Activated naive CD4-positive, alpha-beta T cell treated with anti-CD3 and anti-CD28 coated beads, Interleukin-2, amount 10 ng/mL, durations not matched to agents 7 days and 5 days (primary cell): ENCODE measurements at regions not wholly inside any gene's neighbourhood (a gene's known extent, or its start where the extent isn't known, plus 50 kb on each side); places are given as distances from the start of the nearest gene placed in this dataset.

Experiments
- CTCF ChIA-PET: fragments of 350-600 bp; sonication (Branson Sonifier 250); formaldehyde crosslinking; loops from one replicate; lab custom pipeline; 2021; ENCODE audit warnings: antibody characterized with exemption; lab: Charles Lee
- DNase-seq: peaks from one replicate; pipeline ENCODE4 v3.0.0-alpha.2; 2020
- H3K27ac Mint-ChIP-seq: one replicate; pipeline ENCODE4 v1.8.0; 2021; ENCODE audit warnings: mild to moderate bottlenecking, moderate library complexity, mixed read lengths
- H3K27me3 Mint-ChIP-seq: one replicate; pipeline ENCODE4 v1.8.0; 2021; ENCODE audit warnings: mild to moderate bottlenecking, mixed read lengths
- H3K36me3 Mint-ChIP-seq: one replicate; pipeline ENCODE4 v1.8.0; 2021; ENCODE audit warnings: mixed read lengths
- H3K4me1 Mint-ChIP-seq: one replicate; pipeline ENCODE4 v1.8.0; 2021; ENCODE audit warnings: mixed read lengths
- H3K4me3 Mint-ChIP-seq: one replicate; pipeline ENCODE4 v1.8.0; 2021; ENCODE audit warnings: mild to moderate bottlenecking, moderate library complexity, mixed read lengths
- H3K9me3 Mint-ChIP-seq: one replicate; pipeline ENCODE4 v1.8.0; 2021; ENCODE audit warnings: mixed read lengths

GRCh38 chr19:5220866-5221265 is 119.7 kb downstream of the PTPRS start:
- Mint-ChIP-seq H3K4me1 (no peaks in the 10 kb centered on the region), H3K9me3 (no peaks in the 10 kb centered on the region), H3K4me3 (no peak overlapping the region), H3K27ac (no peak overlapping the region), H3K27me3 (no peaks in the 10 kb centered on the region), H3K36me3 (no peaks in the 10 kb centered on the region)
- no peak for DNase-seq
- CTCF ChIA-PET: interaction anchor here (0.9 kb wide), 1 partner anchor 44 kb away, joined by 3 read pairs; no protein-coding TSS in a partner anchor

GRCh38 chr19:5220361-5220760 is 120.3 kb downstream of the PTPRS start:
- CTCF ChIA-PET: no interaction called here
- Mint-ChIP-seq H3K4me1 (no peaks in the 10 kb centered on the region), H3K4me3 (no peak overlapping the region), H3K27me3 (no peaks in the 10 kb centered on the region), H3K36me3 (no peaks in the 10 kb centered on the region), H3K9me3 (no peaks in the 10 kb centered on the region), H3K27ac (no peak overlapping the region)
- DNase-seq: no peak

DNA sequence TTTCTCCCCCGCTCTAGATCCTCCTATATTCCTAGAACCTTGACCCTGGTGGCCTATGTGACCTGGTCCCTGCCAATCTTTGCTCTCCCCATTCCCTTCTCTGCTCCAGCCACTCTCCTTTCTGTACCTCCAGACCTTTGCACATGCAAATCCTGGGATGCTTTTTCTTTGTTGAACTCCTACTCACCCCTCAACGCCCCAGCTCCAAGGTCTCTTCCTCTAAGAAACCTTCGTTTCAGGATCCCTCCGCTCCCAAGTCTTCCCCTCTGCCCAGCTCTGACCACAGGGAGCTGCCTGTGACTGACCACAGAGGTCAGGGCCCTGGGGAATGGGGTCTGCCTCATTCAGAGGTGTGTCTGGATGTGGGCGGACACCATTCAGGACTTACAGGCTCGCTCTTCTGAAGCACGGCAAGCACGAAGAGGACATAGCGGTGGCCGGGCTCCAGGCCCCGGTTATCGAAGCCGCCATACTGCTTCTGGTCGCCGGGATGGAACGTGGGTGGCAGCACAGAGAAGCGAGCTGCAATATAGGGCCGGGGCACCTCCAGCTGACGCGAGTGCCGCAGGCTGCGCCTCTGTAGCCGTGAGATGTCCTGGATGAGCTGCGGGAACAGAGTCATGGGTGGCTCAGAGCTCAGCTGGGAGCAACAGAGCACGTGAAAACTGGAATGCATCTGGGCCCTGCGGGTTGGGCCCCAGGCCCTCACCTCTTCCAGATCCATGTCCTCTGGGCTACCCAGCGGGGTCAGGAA is 120.9 kb downstream of the PTPRS start:
- Mint-ChIP-seq H3K27me3 (no peaks in the 10 kb centered on the region), H3K36me3 (no peaks in the 10 kb centered on the region), H3K4me1 (no peaks in the 10 kb centered on the region), H3K27ac (no peak overlapping the region), H3K9me3 (no peaks in the 10 kb centered on the region), H3K4me3 (no peak overlapping the region)
- DNase-seq: no peak
- CTCF ChIA-PET: no interaction called here

GRCh38 chr19:5218963-5219530 is 121.6 kb downstream of the PTPRS start:
- no peak overlapping the region for H3K4me3 Mint-ChIP-seq
- no peaks in the 10 kb centered on the region for H3K9me3 Mint-ChIP-seq
- no peaks in the 10 kb centered on the region for H3K4me1 Mint-ChIP-seq
- H3K27me3 Mint-ChIP-seq: no peaks in the 10 kb centered on the region
- CTCF ChIA-PET: no interaction called here
- no peaks in the 10 kb centered on the region for H3K36me3 Mint-ChIP-seq
- no peak overlapping the region for H3K27ac Mint-ChIP-seq
- DNase-seq: no peak

DNA sequence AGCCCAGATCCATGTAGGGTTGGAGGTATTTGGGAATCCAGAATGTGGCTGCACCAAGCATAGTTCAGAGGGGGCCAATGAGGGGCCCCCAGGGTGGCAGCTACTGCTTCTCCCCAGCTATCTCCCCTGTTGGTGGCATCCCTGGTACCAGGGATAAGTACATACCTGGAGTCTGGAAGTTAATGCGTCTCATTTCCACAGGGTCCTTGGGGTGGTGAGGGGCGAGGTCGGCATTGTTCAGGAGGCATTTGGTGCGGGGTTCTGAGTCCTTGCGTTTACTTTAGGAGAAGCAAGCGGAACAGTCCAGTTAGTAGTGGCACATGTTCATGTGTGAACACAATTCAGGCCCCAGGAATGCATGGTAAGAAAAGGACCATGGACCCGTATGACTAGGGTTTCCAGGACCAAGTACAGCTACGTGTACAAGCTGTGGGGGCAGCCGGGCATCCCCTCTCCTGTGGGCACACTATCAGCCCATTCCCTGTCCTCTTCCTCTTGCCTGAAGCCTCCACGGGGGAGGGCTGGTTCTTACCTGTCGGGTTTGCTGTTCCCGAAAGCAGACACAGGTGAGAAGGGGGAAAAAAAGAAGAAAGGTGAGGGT is 122.3 kb downstream of the PTPRS start:
- Mint-ChIP-seq H3K27ac (no peak overlapping the region), H3K4me1 (no peaks in the 10 kb centered on the region), H3K36me3 (no peaks in the 10 kb centered on the region), H3K9me3 (no peaks in the 10 kb centered on the region), H3K27me3 (no peaks in the 10 kb centered on the region), H3K4me3 (no peak overlapping the region)
- CTCF ChIA-PET: no interaction called here
- no peak for DNase-seq

- H3K27me3 Mint-ChIP-seq: no peaks in the 10 kb centered on the region
- CTCF ChIA-PET: no interaction called here
- H3K9me3 Mint-ChIP-seq: no peaks in the 10 kb centered on the region
- no peak overlapping the region for H3K4me3 Mint-ChIP-seq
- H3K27ac Mint-ChIP-seq: no peak overlapping the region
- no peaks in the 10 kb centered on the region for H3K4me1 Mint-ChIP-seq
- no peaks in the 10 kb centered on the region for H3K36me3 Mint-ChIP-seq
- DNase-seq: no peak
Observed at GRCh38 chr19:5217171-5217570, 123.4 kb downstream of the PTPRS start.

DNA sequence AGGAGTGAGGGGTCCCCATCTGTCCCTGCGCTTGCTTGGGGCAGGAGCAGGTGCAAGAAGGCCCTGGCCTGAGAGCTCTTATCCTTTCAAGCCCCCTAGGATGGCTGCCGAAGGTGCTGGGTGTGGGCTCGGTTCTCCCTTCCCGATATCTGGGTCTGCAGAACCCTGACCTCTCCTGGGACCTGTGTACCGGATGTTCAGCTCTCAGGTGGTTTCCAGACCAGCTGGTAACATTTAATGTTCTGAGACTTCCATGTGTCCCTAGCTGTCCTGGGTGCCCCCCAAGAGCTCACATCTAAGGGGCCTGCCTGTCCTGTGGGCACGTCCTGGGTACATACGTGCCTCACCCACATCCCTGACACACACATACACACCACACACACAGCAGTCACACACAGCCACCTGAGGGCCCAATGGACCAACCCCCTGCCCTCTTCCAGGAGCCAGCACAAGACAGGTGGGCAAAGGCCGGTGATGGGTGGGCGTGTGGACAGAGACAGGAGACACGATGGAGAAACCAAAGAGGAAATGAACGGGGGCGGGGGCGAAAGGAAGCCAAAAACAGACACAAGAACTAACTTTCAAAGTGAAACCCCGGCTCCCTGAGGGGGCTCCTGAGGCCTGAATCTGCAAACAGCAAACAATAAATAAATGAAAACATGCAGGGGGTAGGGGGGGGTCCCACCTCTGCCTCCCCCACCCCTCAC is 124.3 kb downstream of the PTPRS start:
- H3K4me1 Mint-ChIP-seq: no peaks in the 10 kb centered on the region
- no peaks in the 10 kb centered on the region for H3K9me3 Mint-ChIP-seq
- H3K36me3 Mint-ChIP-seq: no peaks in the 10 kb centered on the region
- H3K27ac Mint-ChIP-seq: no peak overlapping the region
- CTCF ChIA-PET: no interaction called here
- no peak overlapping the region for H3K4me3 Mint-ChIP-seq
- no peak for DNase-seq
- no peaks in the 10 kb centered on the region for H3K27me3 Mint-ChIP-seq

- no peaks in the 10 kb centered on the region for H3K27me3 Mint-ChIP-seq
- H3K9me3 Mint-ChIP-seq: peaks cover 4% of the 10 kb centered on the region
- CTCF ChIA-PET: no interaction called here
- H3K4me1 Mint-ChIP-seq: no peaks in the 10 kb centered on the region
- no peak overlapping the region for H3K27ac Mint-ChIP-seq
- no peaks in the 10 kb centered on the region for H3K36me3 Mint-ChIP-seq
- DNase-seq: no peak
- no peak overlapping the region for H3K4me3 Mint-ChIP-seq
Observed at GRCh38 chr19:5215431-5215830, 125.2 kb downstream of the PTPRS start.

DNA sequence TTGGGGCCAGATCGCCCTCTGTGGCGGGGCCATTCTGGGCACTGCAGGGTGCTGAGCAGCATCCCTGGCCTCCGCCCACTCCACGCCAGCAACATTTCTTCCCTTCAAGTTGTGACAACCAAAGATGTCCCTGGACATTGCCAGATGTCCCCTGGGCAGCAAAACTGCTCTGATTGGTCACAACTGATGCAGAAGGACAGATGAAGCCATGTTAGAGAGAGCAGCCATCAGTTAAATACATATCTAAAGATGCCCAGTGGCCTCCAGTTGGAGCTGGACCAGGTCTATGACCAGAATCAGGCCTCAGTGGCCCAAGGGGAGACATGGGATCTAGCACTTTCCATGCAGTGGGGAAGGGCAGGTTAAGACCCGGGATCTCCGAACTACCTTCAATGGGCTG is 125.7 kb downstream of the PTPRS start:
- DNase-seq: no peak
- Mint-ChIP-seq H3K36me3 (no peaks in the 10 kb centered on the region), H3K27ac (no peak overlapping the region), H3K4me3 (no peak overlapping the region), H3K9me3 (peaks cover 4% of the 10 kb centered on the region), H3K4me1 (no peaks in the 10 kb centered on the region), H3K27me3 (no peaks in the 10 kb centered on the region)
- CTCF ChIA-PET: no interaction called here

- no peak for DNase-seq
- CTCF ChIA-PET: no interaction called here
- Mint-ChIP-seq H3K27me3 (no peaks in the 10 kb centered on the region), H3K27ac (no peak overlapping the region), H3K4me3 (no peak overlapping the region), H3K9me3 (peaks cover 4% of the 10 kb centered on the region), H3K4me1 (no peaks in the 10 kb centered on the region), H3K36me3 (no peaks in the 10 kb centered on the region)
Observed at GRCh38 chr19:5214371-5214770, 126.2 kb downstream of the PTPRS start.

DNA sequence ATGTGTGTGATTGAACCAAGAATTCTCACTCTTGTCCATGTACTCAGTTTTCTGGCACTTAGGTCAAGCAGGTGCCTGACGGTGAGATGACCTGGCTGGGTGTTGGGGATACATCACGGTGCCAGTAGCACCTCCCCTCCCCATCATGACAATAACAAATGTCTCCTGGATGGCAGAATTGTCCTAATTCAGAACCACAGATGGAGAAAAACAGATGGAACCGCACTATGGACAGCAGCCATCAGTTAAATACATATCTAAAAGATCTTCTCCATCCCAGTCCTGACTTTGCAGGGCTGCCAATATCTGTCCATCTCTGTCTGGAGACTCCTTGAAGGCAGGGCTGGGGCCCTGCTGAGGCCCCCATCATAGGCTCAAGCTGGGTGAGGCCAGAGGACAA is 126.9 kb downstream of the PTPRS start:
- Mint-ChIP-seq H3K36me3 (no peaks in the 10 kb centered on the region), H3K9me3 (peaks cover 4% of the 10 kb centered on the region), H3K4me1 (no peaks in the 10 kb centered on the region), H3K27me3 (no peaks in the 10 kb centered on the region), H3K27ac (no peak overlapping the region), H3K4me3 (no peak overlapping the region)
- CTCF ChIA-PET: no interaction called here
- no peak for DNase-seq

DNA sequence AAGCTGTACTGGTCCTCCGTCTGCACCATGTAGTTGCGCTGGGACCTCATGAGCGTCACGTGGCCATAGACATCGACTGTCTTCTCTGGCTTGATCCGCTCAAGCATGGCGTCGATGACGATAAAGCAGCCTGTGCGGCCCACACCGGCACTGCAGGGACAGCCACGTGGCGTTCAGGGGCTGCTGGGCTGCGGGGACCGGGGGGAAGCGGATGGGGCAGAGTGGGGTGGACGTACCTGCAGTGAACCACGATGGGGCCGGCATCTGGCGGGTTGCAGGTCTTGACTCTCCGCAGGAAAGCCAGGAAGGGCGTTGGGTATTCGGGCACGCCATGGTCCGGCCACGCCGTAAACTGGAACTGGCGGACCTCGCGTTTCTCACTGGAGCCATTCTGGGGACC is 128.5 kb downstream of the PTPRS start:
- DNase-seq: no peak
- CTCF ChIA-PET: no interaction called here
- Mint-ChIP-seq H3K27ac (no peak overlapping the region), H3K27me3 (no peaks in the 10 kb centered on the region), H3K4me1 (no peaks in the 10 kb centered on the region), H3K4me3 (no peak overlapping the region), H3K9me3 (peaks cover 4% of the 10 kb centered on the region), H3K36me3 (no peaks in the 10 kb centered on the region)

- CTCF ChIA-PET: no interaction called here
Observed at GRCh38 chr19:5211217-5211822, 129.3 kb downstream of the PTPRS start.

GRCh38 chr19:5210556-5210955 is 130.1 kb downstream of the PTPRS start:
- CTCF ChIA-PET: no interaction called here
- Mint-ChIP-seq H3K27ac (no peak overlapping the region), H3K9me3 (peaks cover 4% of the 10 kb centered on the region), H3K27me3 (no peaks in the 10 kb centered on the region), H3K36me3 (no peaks in the 10 kb centered on the region), H3K4me3 (no peak overlapping the region), H3K4me1 (no peaks in the 10 kb centered on the region)
- no peak for DNase-seq

More at GRCh38 chr19:5211217-5211822, 129.3 kb downstream of the PTPRS start:
- H3K27me3 Mint-ChIP-seq: no peaks in the 10 kb centered on the region
- H3K36me3 Mint-ChIP-seq: no peaks in the 10 kb centered on the region
- no peaks in the 10 kb centered on the region for H3K4me1 Mint-ChIP-seq
- H3K4me3 Mint-ChIP-seq: no peak overlapping the region
- no peak overlapping the region for H3K27ac Mint-ChIP-seq
- peaks cover 4% of the 10 kb centered on the region for H3K9me3 Mint-ChIP-seq
- no peak for DNase-seq
